T47D (cell line): ENCODE measurements at regions not wholly inside any gene's neighbourhood (a gene's known extent, or its start where the extent isn't known, plus 50 kb on each side); places are given as distances from the start of the nearest gene placed in this dataset.
"Not testable (repeated sequence)": the region's sequence is repeated elsewhere in the genome, so short reads cannot be mapped to it uniquely, and the experiment has no call there.

ENCODE experiments used
- DNase-seq, 2 experiments: peaks; one replicate each; pipeline versions ENCODE4 v3.0.0 to v3.0.0-alpha.2; 2011 to 2012; ENCODE audit warnings: low read depth in 1 of 2, low spot score in 1 of 2
- JUND ChIP-seq: IDR thresholded peaks from 2 replicates; pipeline ENCODE4 v1.6.1; 2012; ENCODE audit warnings: low read depth
- in situ Hi-C: cut with HindIII; loops from 2 replicates; pipeline ENCODE4 v1.10.0; 2016; ENCODE audit warnings: low sequenced_read_pairs, low pct_unique_long_range_greater_than_20kb

GRCh38 chr3:16686679-16687078, 81.5 kb upstream of the DAZL start:
- no peak for DNase-seq
- TF ChIP-seq JUND = no peak
- in situ Hi-C loops = no loop called here

GRCh38 chr3:16687221-16687620, 82.0 kb upstream of the DAZL start:
- no peak for DNase-seq
- in situ Hi-C loops = no loop called here
- no peak for TF ChIP-seq JUND

- DNase-seq = no peak
These were observed 87.5 kb upstream of the DAZL start for GRCh38 chr3:16692486-16693344.

GRCh38 chr3:16693820-16694219, 88.6 kb upstream of the DAZL start:
- DNase-seq = no peak
- in situ Hi-C loops = no loop called here
- no peak for TF ChIP-seq JUND

More at GRCh38 chr3:16692486-16693344, 87.5 kb upstream of the DAZL start:
- no peak for TF ChIP-seq JUND
- in situ Hi-C loops = no loop called here

GRCh38 chr3:16695710-16696109, 90.5 kb upstream of the DAZL start:
- in situ Hi-C loops = no loop called here
- no peak for TF ChIP-seq JUND
- no peak for DNase-seq

- DNase-seq = no peak
- no peak for TF ChIP-seq JUND
- in situ Hi-C loops = no loop called here
These were observed 92.4 kb upstream of the DAZL start for GRCh38 chr3:16697443-16698147.

GRCh38 chr3:16700651-16701050, 95.4 kb upstream of the DAZL start:
- DNase-seq = no peak
- in situ Hi-C loops = no loop called here
- TF ChIP-seq JUND = no peak

GRCh38 chr3:16704941-16705340, 99.7 kb upstream of the DAZL start:
- TF ChIP-seq JUND = no peak
- DNase-seq = no peak
- in situ Hi-C loops = no loop called here

GRCh38 chr3:16707260-16707659, 102.0 kb upstream of the DAZL start:
- no peak for TF ChIP-seq JUND
- no peak for DNase-seq
- in situ Hi-C loops = no loop called here

GRCh38 chr3:16708285-16708684, 103.1 kb upstream of the DAZL start:
- no peak for TF ChIP-seq JUND
- no peak for DNase-seq
- in situ Hi-C loops = no loop called here

GRCh38 chr3:16711691-16712090, 106.5 kb upstream of the DAZL start:
- in situ Hi-C loops, DNase-seq: not testable (repeated sequence)

GRCh38 chr3:16715281-16715680, 110.1 kb upstream of the DAZL start:
- in situ Hi-C loops = no loop called here
- no peak for TF ChIP-seq JUND
- DNase-seq = no peak

GRCh38 chr3:16719426-16719825, 114.2 kb upstream of the DAZL start:
- DNase-seq = no peak
- in situ Hi-C loops = no loop called here
- no peak for TF ChIP-seq JUND
